Thyroid gland (tissue), 4 donors: ENCODE measurements at regions not wholly inside any gene's neighbourhood (a gene's known extent, or its start where the extent isn't known, plus 50 kb on each side); places are given as distances from the start of the nearest gene placed in this dataset.

Experiments used
- POLR2A ChIP-seq, 2 donors: fragments of 450-650 bp; IDR thresholded peaks; one replicate each; pipeline ENCODE4 v1.6.1; 2017; ENCODE audit warnings: antibody characterized with exemption in 2 of 2, mild to moderate bottlenecking in 2 of 2, moderate library complexity in 1 of 2
- TF ChIP-seq, protein P1 (sequence below), 6 experiments: fragments of 200-600 bp in 3 of 6; fragments of 450-650 bp in 3 of 6; sonication (generic) in 3 of 6; IDR thresholded peaks; one replicate each; pipeline ENCODE4 v1.5.1; 2016 to 2019; ENCODE audit warnings: antibody characterized with exemption in 6 of 6, mild to moderate bottlenecking in 2 of 6, inconsistent platforms in 1 of 6, moderate library complexity in 1 of 6

DNA sequence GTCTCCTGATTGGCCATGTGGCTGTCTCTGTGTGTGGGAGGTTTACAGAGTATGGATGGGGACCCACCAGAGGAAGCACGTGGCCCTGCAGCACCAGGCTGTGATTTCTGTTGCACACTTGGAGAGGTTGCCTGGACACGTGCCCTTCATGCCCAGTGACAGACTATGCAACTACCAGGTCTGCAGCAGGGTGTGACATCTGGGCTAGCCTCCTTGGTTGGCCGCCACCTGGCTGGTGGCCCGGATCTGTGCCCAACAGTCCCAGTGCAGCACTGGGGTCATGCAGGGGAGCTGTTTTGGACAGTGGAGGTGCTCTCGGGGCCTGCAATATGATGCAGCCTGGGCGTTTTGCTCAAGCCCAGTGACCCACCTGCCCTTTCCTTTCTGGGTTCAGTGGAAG, 212.5 kb downstream of the UBE3A start:
- TF ChIP-seq, protein P1, sequence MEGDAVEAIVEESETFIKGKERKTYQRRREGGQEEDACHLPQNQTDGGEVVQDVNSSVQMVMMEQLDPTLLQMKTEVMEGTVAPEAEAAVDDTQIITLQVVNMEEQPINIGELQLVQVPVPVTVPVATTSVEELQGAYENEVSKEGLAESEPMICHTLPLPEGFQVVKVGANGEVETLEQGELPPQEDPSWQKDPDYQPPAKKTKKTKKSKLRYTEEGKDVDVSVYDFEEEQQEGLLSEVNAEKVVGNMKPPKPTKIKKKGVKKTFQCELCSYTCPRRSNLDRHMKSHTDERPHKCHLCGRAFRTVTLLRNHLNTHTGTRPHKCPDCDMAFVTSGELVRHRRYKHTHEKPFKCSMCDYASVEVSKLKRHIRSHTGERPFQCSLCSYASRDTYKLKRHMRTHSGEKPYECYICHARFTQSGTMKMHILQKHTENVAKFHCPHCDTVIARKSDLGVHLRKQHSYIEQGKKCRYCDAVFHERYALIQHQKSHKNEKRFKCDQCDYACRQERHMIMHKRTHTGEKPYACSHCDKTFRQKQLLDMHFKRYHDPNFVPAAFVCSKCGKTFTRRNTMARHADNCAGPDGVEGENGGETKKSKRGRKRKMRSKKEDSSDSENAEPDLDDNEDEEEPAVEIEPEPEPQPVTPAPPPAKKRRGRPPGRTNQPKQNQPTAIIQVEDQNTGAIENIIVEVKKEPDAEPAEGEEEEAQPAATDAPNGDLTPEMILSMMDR (IDR thresholded peaks at IDR 0.05), result no peak
- no peak for TF ChIP-seq POLR2A (IDR thresholded peaks at IDR 0.05)
